CD4-positive, alpha-beta T cell treated with Interferon alpha-2 for 1 hour (primary cell): ENCODE measurements at regions not wholly inside any gene's neighbourhood (a gene's known extent, or its start where the extent isn't known, plus 50 kb on each side); places are given as distances from the start of the nearest gene placed in this dataset.

ENCODE experiments used
- DNase-seq, 2 donors: peaks; one replicate each; pipeline ENCODE4 v3.0.0-alpha.2; 2020 to 2022

- DNase-seq = no peak
Measured at GRCh38 chr1:81126989-81127581, 673.6 kb upstream of the ADGRL2 start.

GRCh38 chr1:81125672-81126071, 675.1 kb upstream of the ADGRL2 start:
- DNase-seq = no peak

GRCh38 chr1:81121306-81121705, 679.4 kb upstream of the ADGRL2 start:
- no peak for DNase-seq

GRCh38 chr1:81119319-81119718, 681.4 kb upstream of the ADGRL2 start:
- no peak for DNase-seq

- no peak for DNase-seq
Measured at GRCh38 chr1:81118550-81118949, 682.2 kb upstream of the ADGRL2 start.

GRCh38 chr1:81115422-81115821, 685.3 kb upstream of the ADGRL2 start:
- no peak for DNase-seq

GRCh38 chr1:81114191-81114590, 686.5 kb upstream of the ADGRL2 start:
- DNase-seq = no peak

- no peak for DNase-seq
Measured at GRCh38 chr1:81113688-81114087, 687.0 kb upstream of the ADGRL2 start.

- DNase-seq = no peak
Measured at GRCh38 chr1:81111818-81112217, 688.9 kb upstream of the ADGRL2 start.

- DNase-seq = no peak
Measured at GRCh38 chr1:81109038-81109437, 691.7 kb upstream of the ADGRL2 start.

GRCh38 chr1:81097860-81098259, 702.9 kb upstream of the ADGRL2 start:
- DNase-seq = no peak

- DNase-seq = no peak
Measured at GRCh38 chr1:81073580-81073979, 727.2 kb upstream of the ADGRL2 start.

- DNase-seq = no peak
Measured at GRCh38 chr1:81071969-81072753, 728.6 kb upstream of the ADGRL2 start.

GRCh38 chr1:81071072-81071858, 729.5 kb upstream of the ADGRL2 start:
- no peak for DNase-seq

- DNase-seq = no peak
Measured at GRCh38 chr1:81069856-81070255, 730.9 kb upstream of the ADGRL2 start.

- no peak for DNase-seq
Measured at GRCh38 chr1:81068726-81069125, 732.0 kb upstream of the ADGRL2 start.

GRCh38 chr1:81053826-81054225, 746.9 kb upstream of the ADGRL2 start:
- DNase-seq = no peak

GRCh38 chr1:81052162-81052561, 748.6 kb upstream of the ADGRL2 start:
- no peak for DNase-seq

GRCh38 chr1:81050390-81050789, 750.3 kb upstream of the ADGRL2 start:
- no peak for DNase-seq

- no peak for DNase-seq
Measured at GRCh38 chr1:81044708-81045107, 756.0 kb upstream of the ADGRL2 start.

- no peak for DNase-seq
Measured at GRCh38 chr1:81042225-81042624, 758.5 kb upstream of the ADGRL2 start.

GRCh38 chr1:81034291-81034690, 766.4 kb upstream of the ADGRL2 start:
- DNase-seq = no peak

- no peak for DNase-seq
Measured at GRCh38 chr1:81032973-81033425, 767.7 kb upstream of the ADGRL2 start.

- DNase-seq = no peak
Measured at GRCh38 chr1:81032374-81032773, 768.4 kb upstream of the ADGRL2 start.
